ENCODE measurements at regions not wholly inside any gene's neighbourhood (a gene's known extent, or its start where the extent isn't known, plus 50 kb on each side); places are given as distances from the start of the nearest gene placed in this dataset.
"Not testable (repeated sequence)": the region's sequence is repeated elsewhere in the genome, so short reads cannot be mapped to it uniquely, and the experiment has no call there.

GRCh38 chr1:65077369-65077768 lies 70.6 kb upstream of the AK4 start:
- TF ChIP-seq CTCF (IDR thresholded peaks at IDR 0.05; ENCODE audit: low read depth, low read length) = no peak
- DNase-seq (ENCODE audit: low read depth in 2 of 2) = no peak
- no peak overlapping the region for H3K4me3 ChIP-seq (replicated peaks in 1 of 2; ENCODE audit: low read depth in 2 of 2, low read length in 2 of 2)

- no peak for TF ChIP-seq CTCF (IDR thresholded peaks at IDR 0.05; ENCODE audit: low read depth, low read length)
- H3K4me3 ChIP-seq (replicated peaks in 1 of 2; ENCODE audit: low read depth in 2 of 2, low read length in 2 of 2) = no peak overlapping the region
- DNase-seq (ENCODE audit: low read depth in 2 of 2) = peak; percentile 14 to 79
Observed at GRCh38 chr1:65079941-65080340, 68.1 kb upstream of the AK4 start.

GRCh38 chr1:65082346-65083040 lies 65.5 kb upstream of the AK4 start:
- peak in 1 of 2 donors; percentile 44 for DNase-seq (ENCODE audit: low read depth in 2 of 2)
- no peak for TF ChIP-seq CTCF (IDR thresholded peaks at IDR 0.05; ENCODE audit: low read depth, low read length)

GRCh38 chr1:65083263-65083896 lies 64.6 kb upstream of the AK4 start:
- DNase-seq (ENCODE audit: low read depth in 2 of 2) = peak in 1 of 2 donors; percentile 78
- no peak for TF ChIP-seq CTCF (IDR thresholded peaks at IDR 0.05; ENCODE audit: low read depth, low read length)

More at GRCh38 chr1:65082346-65083040, 65.5 kb upstream of the AK4 start:
- H3K4me3 ChIP-seq (replicated peaks in 1 of 2; ENCODE audit: low read depth in 2 of 2, low read length in 2 of 2) = no peak overlapping the region

GRCh38 chr1:65084066-65084465 lies 63.9 kb upstream of the AK4 start:
- no peak for DNase-seq (ENCODE audit: low read depth in 2 of 2)

More at GRCh38 chr1:65083263-65083896, 64.6 kb upstream of the AK4 start:
- no peak overlapping the region for H3K4me3 ChIP-seq (replicated peaks in 1 of 2; ENCODE audit: low read depth in 2 of 2, low read length in 2 of 2)

GRCh38 chr1:65087519-65087918 lies 60.5 kb upstream of the AK4 start:
- H3K4me3 ChIP-seq (replicated peaks in 1 of 2; ENCODE audit: low read depth in 2 of 2, low read length in 2 of 2); DNase-seq (ENCODE audit: low read depth in 2 of 2): not testable (repeated sequence)

More at GRCh38 chr1:65084066-65084465, 63.9 kb upstream of the AK4 start:
- no peak overlapping the region for H3K4me3 ChIP-seq (replicated peaks in 1 of 2; ENCODE audit: low read depth in 2 of 2, low read length in 2 of 2)
- TF ChIP-seq CTCF (IDR thresholded peaks at IDR 0.05; ENCODE audit: low read depth, low read length) = no peak

- TF ChIP-seq CTCF (IDR thresholded peaks at IDR 0.05; ENCODE audit: low read depth, low read length) = no peak
- DNase-seq (ENCODE audit: low read depth in 2 of 2) = no peak
- H3K4me3 ChIP-seq (replicated peaks in 1 of 2; ENCODE audit: low read depth in 2 of 2, low read length in 2 of 2) = no peak overlapping the region
Observed at GRCh38 chr1:65090406-65090805, 57.6 kb upstream of the AK4 start.
